ENCODE measurements at regions not wholly inside any gene's neighbourhood (a gene's known extent, or its start where the extent isn't known, plus 50 kb on each side); places are given as distances from the start of the nearest gene placed in this dataset.
"Not testable (repeated sequence)": the region's sequence is repeated elsewhere in the genome, so short reads cannot be mapped to it uniquely, and the experiment has no call there.

DNA sequence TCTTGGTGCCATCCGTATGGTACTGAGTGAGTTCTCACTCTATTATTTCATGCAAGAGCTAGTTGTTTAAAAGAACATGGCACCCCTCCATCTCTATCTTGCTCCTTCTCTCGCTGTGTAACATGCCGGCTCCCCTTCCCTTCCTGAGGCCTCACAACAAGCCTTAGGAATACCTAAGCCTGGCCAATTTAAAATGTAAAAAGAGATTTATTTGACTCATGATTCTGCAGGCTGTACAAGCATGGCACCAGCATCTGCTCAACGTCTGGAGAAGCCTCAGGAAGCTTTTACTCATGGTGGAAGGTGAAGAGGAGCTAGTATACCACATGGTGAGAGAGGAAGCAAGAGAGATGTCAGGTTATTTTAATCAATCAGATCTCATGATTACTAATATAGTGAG lies 90.4 kb upstream of the NUDT10 start:
- H4K20me1 ChIP-seq (ENCODE audit: insufficient read depth, low read depth, low read length), result no peaks in the 10 kb centered on the region

DNA sequence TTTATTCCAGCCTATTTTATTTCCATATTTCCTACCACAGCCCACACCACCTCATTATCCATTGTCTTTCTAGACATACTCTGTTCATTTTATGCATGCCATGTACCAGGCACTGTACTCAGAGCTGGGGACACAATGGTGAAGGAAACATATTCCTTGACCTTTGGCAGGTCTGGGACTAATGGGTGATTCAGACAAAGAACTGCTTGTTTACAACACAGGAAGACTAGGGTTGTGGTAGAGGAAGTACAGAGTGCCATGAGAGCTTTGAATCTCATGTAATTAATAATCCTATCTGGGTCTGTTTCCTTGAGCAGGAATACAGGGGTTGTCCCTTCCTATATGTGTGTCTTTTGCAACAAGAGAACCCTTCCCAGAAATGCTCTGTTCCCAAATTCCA lies 75.1 kb upstream of the NUDT10 start:
- no peak overlapping the region for H3K27ac ChIP-seq (ENCODE audit: low read length)

More for the DNA sequence above, 90.4 kb upstream of the NUDT10 start:
- no peak for DNase-seq
- Histone ChIP-seq H3K36me3 (ENCODE audit: insufficient read depth, low read length) (no peaks in the 10 kb centered on the region), H3K9me2 (replicated peaks; ENCODE audit: insufficient read depth, low read length) (no peaks in the 10 kb centered on the region), H3K4me1 (ENCODE audit: low read length) (no peaks in the 10 kb centered on the region), H3K27ac (ENCODE audit: low read length) (no peak overlapping the region), H3K9me3 (ENCODE audit: low read length) (no peaks in the 10 kb centered on the region), H2AFZ (ENCODE audit: low read length) (no peak overlapping the region), H3K79me2 (ENCODE audit: low read length) (no peaks in the 10 kb centered on the region), H3K4me3 (ENCODE audit: low read length) (no peak overlapping the region), H3K27me3 (ENCODE audit: low read length) (no peaks in the 10 kb centered on the region), H3K9ac (ENCODE audit: low read length) (no peak overlapping the region), H3K4me2 (ENCODE audit: low read depth, low read length, poor library complexity, severe bottlenecking) (no peak overlapping the region)

DNA sequence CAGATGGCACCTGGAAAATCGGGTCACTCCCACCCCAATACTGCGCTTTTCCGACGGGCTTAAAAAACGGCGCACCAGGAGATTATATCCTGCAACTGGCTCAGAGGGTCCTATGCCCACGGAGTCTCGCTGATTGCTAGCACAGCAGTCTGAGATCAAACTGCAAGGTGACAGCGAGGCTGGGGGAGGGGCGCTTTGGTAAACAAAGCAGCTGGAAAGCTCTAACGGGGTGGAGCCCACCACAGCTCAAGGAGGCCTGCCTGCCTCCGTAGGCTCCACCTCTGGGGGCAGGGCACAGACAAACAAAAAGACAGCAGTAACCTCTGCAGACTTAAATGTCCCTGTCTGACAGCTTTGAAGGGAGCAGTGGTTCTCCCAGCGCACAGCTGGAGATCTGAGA lies 70.4 kb upstream of the NUDT10 start:
- H3K9ac ChIP-seq (ENCODE audit: low read length); H3K36me3 ChIP-seq (ENCODE audit: insufficient read depth, low read length); H3K9me2 ChIP-seq (replicated peaks; ENCODE audit: insufficient read depth, low read length); H3K4me1 ChIP-seq (ENCODE audit: low read length); H2AFZ ChIP-seq (ENCODE audit: low read length); DNase-seq; H3K79me2 ChIP-seq (ENCODE audit: low read length); H3K4me2 ChIP-seq (ENCODE audit: low read depth, low read length, poor library complexity, severe bottlenecking); H4K20me1 ChIP-seq (ENCODE audit: insufficient read depth, low read depth, low read length); H3K4me3 ChIP-seq (ENCODE audit: low read length); H3K9me3 ChIP-seq (ENCODE audit: low read length); H3K27ac ChIP-seq (ENCODE audit: low read length); H3K27me3 ChIP-seq (ENCODE audit: low read length): not testable (repeated sequence)

More for the DNA sequence above, 75.1 kb upstream of the NUDT10 start:
- Histone ChIP-seq H3K4me3 (ENCODE audit: low read length) (no peak overlapping the region), H3K4me1 (ENCODE audit: low read length) (no peaks in the 10 kb centered on the region), H4K20me1 (ENCODE audit: insufficient read depth, low read depth, low read length) (no peaks in the 10 kb centered on the region), H3K27me3 (ENCODE audit: low read length) (no peaks in the 10 kb centered on the region), H3K4me2 (ENCODE audit: low read depth, low read length, poor library complexity, severe bottlenecking) (no peak overlapping the region), H3K9me3 (ENCODE audit: low read length) (no peaks in the 10 kb centered on the region), H3K9ac (ENCODE audit: low read length) (no peak overlapping the region), H3K79me2 (ENCODE audit: low read length) (no peaks in the 10 kb centered on the region), H3K36me3 (ENCODE audit: insufficient read depth, low read length) (no peaks in the 10 kb centered on the region), H3K9me2 (replicated peaks; ENCODE audit: insufficient read depth, low read length) (no peaks in the 10 kb centered on the region), H2AFZ (ENCODE audit: low read length) (no peak overlapping the region)
- no peak for DNase-seq

DNA sequence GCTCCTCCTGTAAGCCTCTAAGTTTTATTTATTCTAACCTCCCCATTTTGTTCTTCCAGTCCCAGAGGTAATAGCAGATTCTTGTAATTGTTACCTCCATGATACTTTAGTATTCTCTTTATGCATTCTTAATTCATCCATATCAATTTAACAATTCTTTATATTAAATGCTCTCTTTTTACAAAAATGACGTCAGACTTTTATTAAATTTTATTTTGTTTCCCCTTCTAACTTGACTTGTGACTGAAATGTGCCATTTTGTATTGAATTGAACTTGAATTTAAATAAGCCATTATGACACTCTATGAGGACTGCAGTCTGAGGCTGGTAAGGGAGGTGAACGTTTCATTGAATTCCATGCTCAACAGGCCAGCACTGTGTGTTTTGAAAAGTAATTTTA lies 60.0 kb upstream of the NUDT10 start:
- Histone ChIP-seq H3K27ac (ENCODE audit: low read length) (no peak overlapping the region), H4K20me1 (ENCODE audit: insufficient read depth, low read depth, low read length) (no peaks in the 10 kb centered on the region), H3K36me3 (ENCODE audit: insufficient read depth, low read length) (no peaks in the 10 kb centered on the region), H3K79me2 (ENCODE audit: low read length) (no peaks in the 10 kb centered on the region), H3K9me3 (ENCODE audit: low read length) (no peaks in the 10 kb centered on the region), H3K9me2 (replicated peaks; ENCODE audit: insufficient read depth, low read length) (no peaks in the 10 kb centered on the region; the same call in 1 of the 2 replicates), H3K27me3 (ENCODE audit: low read length) (no peaks in the 10 kb centered on the region; the same call in 1 of the 2 replicates), H3K4me2 (ENCODE audit: low read depth, low read length, poor library complexity, severe bottlenecking) (no peak overlapping the region), H2AFZ (ENCODE audit: low read length) (no peak overlapping the region), H3K4me3 (ENCODE audit: low read length) (no peak overlapping the region), H3K4me1 (ENCODE audit: low read length) (no peaks in the 10 kb centered on the region), H3K9ac (ENCODE audit: low read length) (no peak overlapping the region)
- no peak for DNase-seq

DNA sequence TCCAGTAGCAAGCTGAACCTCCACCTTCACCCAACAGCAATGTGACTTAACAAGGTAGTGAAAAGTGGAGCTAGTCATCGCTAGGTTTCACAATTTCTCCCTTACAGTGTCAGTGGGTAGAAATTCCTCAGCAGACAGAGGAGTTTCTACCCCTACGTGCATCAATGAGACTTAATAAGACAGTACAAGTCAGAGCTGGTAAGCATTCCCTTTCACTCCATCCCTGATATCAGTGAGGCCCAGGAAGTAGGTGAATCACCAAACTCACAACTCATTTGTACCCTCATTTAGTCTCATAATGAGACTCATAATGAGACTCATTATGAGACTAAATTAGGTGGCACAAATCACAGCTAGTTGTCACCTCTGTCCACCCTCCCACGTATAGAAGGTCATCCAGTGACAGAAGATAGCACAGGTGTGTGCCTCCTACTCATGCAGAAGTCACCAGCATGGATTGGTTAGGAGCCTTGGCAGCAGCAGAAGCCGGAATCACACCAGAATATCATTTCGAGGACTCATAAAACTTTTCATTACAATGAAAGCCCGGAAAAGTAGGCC lies 50.8 kb upstream of the NUDT10 start:
- no peak for DNase-seq
- no peak overlapping the region for H3K4me3 ChIP-seq (ENCODE audit: low read length)
- H3K36me3 ChIP-seq (ENCODE audit: insufficient read depth, low read length), result no peaks in the 10 kb centered on the region
- no peaks in the 10 kb centered on the region for H4K20me1 ChIP-seq (ENCODE audit: insufficient read depth, low read depth, low read length)
- no peak overlapping the region for H3K27ac ChIP-seq (ENCODE audit: low read length)
- no peaks in the 10 kb centered on the region for H3K27me3 ChIP-seq (ENCODE audit: low read length)
- no peaks in the 10 kb centered on the region for H3K9me2 ChIP-seq (replicated peaks; ENCODE audit: insufficient read depth, low read length)
- H3K4me1 ChIP-seq (ENCODE audit: low read length), result no peaks in the 10 kb centered on the region
- H3K4me2 ChIP-seq (ENCODE audit: low read depth, low read length, poor library complexity, severe bottlenecking), result no peak overlapping the region
- H3K79me2 ChIP-seq (ENCODE audit: low read length), result no peaks in the 10 kb centered on the region
- no peak overlapping the region for H3K9ac ChIP-seq (ENCODE audit: low read length)
- no peak overlapping the region for H2AFZ ChIP-seq (ENCODE audit: low read length)
- H3K9me3 ChIP-seq (ENCODE audit: low read length), result no peaks in the 10 kb centered on the region

Measured in Karpas-422 (cell line).